HepG2 (cell line): ENCODE measurements at regions not wholly inside any gene's neighbourhood (a gene's known extent, or its start where the extent isn't known, plus 50 kb on each side); places are given as distances from the start of the nearest gene placed in this dataset.

ENCODE experiments used
- CHCHD3 ChIP-seq: sonication (generic); formaldehyde crosslinking; IDR thresholded peaks from 2 replicates; pipeline ENCODE4 v1.8.0; 2022; ENCODE audit warnings: mild to moderate bottlenecking, missing genetic modification reagents, moderate library complexity
- CTCF ChIP-seq: sonication (generic); formaldehyde crosslinking; IDR thresholded peaks from 2 replicates; pipeline ENCODE4 v1.5.0; 2020; ENCODE audit warnings: mild to moderate bottlenecking, missing genetic modification reagents, moderate library complexity
- FOXP1 ChIP-seq, 2 experiments: fragments of 450-650 bp in 1 of 2; IDR thresholded peaks; 2 replicates each; pipeline ENCODE4 v1.6.1; 2017 to 2018; ENCODE audit warnings: antibody characterized with exemption in 1 of 2
- KAT8 ChIP-seq: IDR thresholded peaks from 2 replicates; pipeline ENCODE4 v1.6.1; 2016; ENCODE audit warnings: missing genetic modification reagents, missing compliant biosample characterization
- MYNN ChIP-seq: sonication (generic); formaldehyde crosslinking; IDR thresholded peaks from 2 replicates; pipeline ENCODE4 v1.4.0; 2020; ENCODE audit warnings: mild to moderate bottlenecking, low read depth, missing genetic modification reagents
- NRL ChIP-seq: sonication (generic); formaldehyde crosslinking; IDR thresholded peaks from 2 replicates; pipeline ENCODE4 v1.5.0; 2020; ENCODE audit warnings: missing genetic modification reagents, mild to moderate bottlenecking, moderate library complexity, borderline replicate concordance
- RAD51 ChIP-seq: fragments of 450-650 bp; IDR thresholded peaks from 2 replicates; pipeline ENCODE4 v1.6.1; 2016; ENCODE audit warnings: borderline replicate concordance
- TARDBP ChIP-seq: sonication (generic); formaldehyde crosslinking; IDR thresholded peaks from 2 replicates; pipeline ENCODE4 v1.8.0; 2022; ENCODE audit warnings: mild to moderate bottlenecking, missing genetic modification reagents
- YY1 ChIP-seq: IDR thresholded peaks from 2 replicates; pipeline ENCODE4 v1.6.1; 2011; ENCODE audit warnings: low read length, low read depth, moderate library complexity, mild to moderate bottlenecking; ENCODE audit not compliant: insufficient read depth, insufficient replicate concordance
- ZNF496 ChIP-seq: sonication (generic); formaldehyde crosslinking; IDR thresholded peaks from 2 replicates; pipeline ENCODE4 v1.8.1; 2023; ENCODE audit warnings: mild to moderate bottlenecking, moderate library complexity, missing genetic modification reagents; ENCODE audit not compliant: insufficient replicate concordance
- ZNF546 ChIP-seq: sonication (generic); formaldehyde crosslinking; conservative IDR thresholded peaks from 2 replicates; pipeline ENCODE4 v1.8.1; 2023; ENCODE audit warnings: mild to moderate bottlenecking, missing genetic modification reagents
- ZNF672 ChIP-seq: sonication (generic); formaldehyde crosslinking; IDR thresholded peaks from 2 replicates; pipeline ENCODE4 v1.8.1; 2022; ENCODE audit warnings: missing genetic modification reagents
- ZNF784 ChIP-seq: sonication (generic); formaldehyde crosslinking; IDR thresholded peaks from 2 replicates; pipeline ENCODE4 v1.5.1; 2020; ENCODE audit warnings: missing genetic modification reagents, mild to moderate bottlenecking, borderline replicate concordance
- ZSCAN30 ChIP-seq: sonication (generic); formaldehyde crosslinking; IDR thresholded peaks from 2 replicates; pipeline ENCODE4 v1.5.0; 2020; ENCODE audit warnings: mild to moderate bottlenecking, missing genetic modification reagents

GRCh38 chr11:110962921-110963320, 250.7 kb upstream of the ARHGAP20 start:
- no peak for TF ChIP-seq YY1
- TF ChIP-seq KAT8 (CRISPR knock-in tag): no peak
- TF ChIP-seq ZNF672 (CRISPR knock-in tag): no peak
- no peak for TF ChIP-seq ZNF546 (CRISPR knock-in tag)
- TF ChIP-seq CTCF (CRISPR knock-in tag): no peak
- no peak for TF ChIP-seq MYNN (CRISPR knock-in tag)
- TF ChIP-seq CHCHD3: no peak
- no peak for TF ChIP-seq NRL (CRISPR knock-in tag)
- TF ChIP-seq TARDBP (CRISPR knock-in tag): no peak
- TF ChIP-seq ZNF784 (CRISPR knock-in tag): no peak
- TF ChIP-seq ZNF496 (CRISPR knock-in tag): no peak
- no peak for TF ChIP-seq FOXP1 (IDR thresholded peaks at IDR 0.05)
- no peak for TF ChIP-seq FOXP1 (CRISPR knock-in tag; IDR thresholded peaks at IDR 0.05)
- TF ChIP-seq RAD51: no peak
- TF ChIP-seq ZSCAN30 (CRISPR knock-in tag): no peak
